ENCODE measurements at regions not wholly inside any gene's neighbourhood (a gene's known extent, or its start where the extent isn't known, plus 50 kb on each side); places are given as distances from the start of the nearest gene placed in this dataset.
"Not testable (repeated sequence)": the region's sequence is repeated elsewhere in the genome, so short reads cannot be mapped to it uniquely, and the experiment has no call there.

GRCh38 chr5:53792338-53792737, 231.9 kb downstream of the NDUFS4 start:
- Mint-ChIP-seq H3K4me1 (ENCODE audit: low read depth) (no peaks in the 10 kb centered on the region), H3K27ac (no peak overlapping the region), H3K4me3 (no peak overlapping the region), H3K36me3 (ENCODE audit: insufficient read depth in 2 of 2) (no peaks in the 10 kb centered on the region), H3K9me3 (peaks cover 2 to 6% of the 10 kb centered on the region in 2 donors), H3K27me3 (ENCODE audit: low read depth) (no peaks in the 10 kb centered on the region)
- ATAC-seq (replicated peaks in 1 of 2) (no peak), DNase-seq (no peak)

- H3K27ac Mint-ChIP-seq; ATAC-seq (replicated peaks in 1 of 2); H3K4me1 Mint-ChIP-seq (ENCODE audit: low read depth); H3K36me3 Mint-ChIP-seq (ENCODE audit: insufficient read depth in 2 of 2); H3K4me3 Mint-ChIP-seq; H3K27me3 Mint-ChIP-seq (ENCODE audit: low read depth); DNase-seq: not testable (repeated sequence)
- peaks cover 6 to 11% of the 10 kb centered on the region in 2 donors for H3K9me3 Mint-ChIP-seq
These were observed 239.2 kb downstream of the NDUFS4 start for GRCh38 chr5:53799644-53800043.

- H3K27ac Mint-ChIP-seq; H3K27me3 Mint-ChIP-seq (ENCODE audit: low read depth); DNase-seq; H3K4me3 Mint-ChIP-seq; H3K4me1 Mint-ChIP-seq (ENCODE audit: low read depth); H3K36me3 Mint-ChIP-seq (ENCODE audit: insufficient read depth in 2 of 2); ATAC-seq (replicated peaks in 1 of 2); H3K9me3 Mint-ChIP-seq: not testable (repeated sequence)
These were observed 248.0 kb downstream of the NDUFS4 start for GRCh38 chr5:53808392-53808791.

- Mint-ChIP-seq H3K4me3 (no peak overlapping the region), H3K4me1 (ENCODE audit: low read depth) (no peaks in the 10 kb centered on the region), H3K27ac (no peak overlapping the region), H3K36me3 (ENCODE audit: insufficient read depth in 2 of 2) (no peaks in the 10 kb centered on the region), H3K27me3 (ENCODE audit: low read depth) (peaks cover 28% of the 10 kb centered on the region), H3K9me3 (peaks cover 0 to 2% of the 10 kb centered on the region in 2 donors)
- DNase-seq (no peak), ATAC-seq (replicated peaks in 1 of 2) (no peak)
These were observed 254.4 kb downstream of the NDUFS4 start for GRCh38 chr5:53814819-53815218.

- no peak for ATAC-seq (replicated peaks in 1 of 2)
- H3K36me3 Mint-ChIP-seq (ENCODE audit: insufficient read depth in 2 of 2), result no peaks in the 10 kb centered on the region
- no peaks in the 10 kb centered on the region for H3K9me3 Mint-ChIP-seq
- H3K4me3 Mint-ChIP-seq, result no peak overlapping the region
- no peak for DNase-seq
- no peaks in the 10 kb centered on the region for H3K4me1 Mint-ChIP-seq (ENCODE audit: low read depth)
- no peak overlapping the region for H3K27ac Mint-ChIP-seq
- peaks cover 28% of the 10 kb centered on the region for H3K27me3 Mint-ChIP-seq (ENCODE audit: low read depth)
These were observed 255.0 kb downstream of the NDUFS4 start for GRCh38 chr5:53815471-53815870.

- Mint-ChIP-seq H3K27me3 (ENCODE audit: low read depth) (peaks cover 28% of the 10 kb centered on the region), H3K4me3 (no peak overlapping the region), H3K36me3 (ENCODE audit: insufficient read depth in 2 of 2) (no peaks in the 10 kb centered on the region), H3K27ac (no peak overlapping the region), H3K9me3 (no peaks in the 10 kb centered on the region), H3K4me1 (ENCODE audit: low read depth) (no peaks in the 10 kb centered on the region)
- DNase-seq (no peak), ATAC-seq (replicated peaks in 1 of 2) (no peak)
These were observed 256.7 kb downstream of the NDUFS4 start for GRCh38 chr5:53817183-53817582.

- DNase-seq, result no peak
- H3K4me1 Mint-ChIP-seq (ENCODE audit: low read depth), result no peaks in the 10 kb centered on the region
These were observed 259.0 kb downstream of the NDUFS4 start for GRCh38 chr5:53819482-53819881.

GRCh38 chr5:53820119-53820801, 259.8 kb downstream of the NDUFS4 start:
- DNase-seq (no peak), ATAC-seq (replicated peaks in 1 of 2) (peak in 1 of 2 donors; percentile 17)
- Mint-ChIP-seq H3K9me3 (no peaks in the 10 kb centered on the region), H3K4me3 (no peak overlapping the region), H3K27me3 (ENCODE audit: low read depth) (peaks cover 19% of the 10 kb centered on the region), H3K36me3 (ENCODE audit: insufficient read depth in 2 of 2) (no peaks in the 10 kb centered on the region), H3K4me1 (ENCODE audit: low read depth) (no peaks in the 10 kb centered on the region), H3K27ac (no peak overlapping the region)

More at GRCh38 chr5:53819482-53819881, 259.0 kb downstream of the NDUFS4 start:
- Mint-ChIP-seq H3K9me3 (no peaks in the 10 kb centered on the region), H3K36me3 (ENCODE audit: insufficient read depth in 2 of 2) (no peaks in the 10 kb centered on the region), H3K4me3 (no peak overlapping the region), H3K27me3 (ENCODE audit: low read depth) (peaks cover 27% of the 10 kb centered on the region), H3K27ac (no peak overlapping the region)
- ATAC-seq (replicated peaks in 1 of 2), result no peak

GRCh38 chr5:53820802-53821171, 260.3 kb downstream of the NDUFS4 start:
- DNase-seq, result no peak
- Mint-ChIP-seq H3K9me3 (no peaks in the 10 kb centered on the region), H3K27ac (no peak overlapping the region), H3K4me3 (no peak overlapping the region), H3K27me3 (ENCODE audit: low read depth) (peaks cover 16% of the 10 kb centered on the region), H3K36me3 (ENCODE audit: insufficient read depth in 2 of 2) (no peaks in the 10 kb centered on the region), H3K4me1 (ENCODE audit: low read depth) (no peaks in the 10 kb centered on the region)
- ATAC-seq (replicated peaks in 1 of 2), result no peak

GRCh38 chr5:53825016-53825415, 264.6 kb downstream of the NDUFS4 start:
- H3K9me3 Mint-ChIP-seq, result no peaks in the 10 kb centered on the region
- ATAC-seq (replicated peaks in 1 of 2), result no peak
- H3K27ac Mint-ChIP-seq, result no peak overlapping the region
- no peaks in the 10 kb centered on the region for H3K36me3 Mint-ChIP-seq (ENCODE audit: insufficient read depth in 2 of 2)
- H3K4me1 Mint-ChIP-seq (ENCODE audit: low read depth), result no peaks in the 10 kb centered on the region
- H3K4me3 Mint-ChIP-seq, result no peak overlapping the region
- H3K27me3 Mint-ChIP-seq (ENCODE audit: low read depth), result no peaks in the 10 kb centered on the region
- DNase-seq, result no peak

GRCh38 chr5:53825926-53826325, 265.5 kb downstream of the NDUFS4 start:
- Mint-ChIP-seq H3K9me3 (no peaks in the 10 kb centered on the region), H3K27ac (no peak overlapping the region), H3K36me3 (ENCODE audit: insufficient read depth in 2 of 2) (no peaks in the 10 kb centered on the region), H3K4me3 (no peak overlapping the region), H3K4me1 (ENCODE audit: low read depth) (no peaks in the 10 kb centered on the region), H3K27me3 (ENCODE audit: low read depth) (no peaks in the 10 kb centered on the region)
- ATAC-seq (replicated peaks in 1 of 2), result no peak
- DNase-seq, result no peak

GRCh38 chr5:53826504-53826903, 266.1 kb downstream of the NDUFS4 start:
- ATAC-seq (replicated peaks in 1 of 2) (no peak), DNase-seq (no peak)
- no peaks in the 10 kb centered on the region for H3K9me3 Mint-ChIP-seq
- H3K4me3 Mint-ChIP-seq, result no peak overlapping the region
- H3K27ac Mint-ChIP-seq, result no peak overlapping the region
- no peaks in the 10 kb centered on the region for H3K36me3 Mint-ChIP-seq (ENCODE audit: insufficient read depth in 2 of 2)
- no peaks in the 10 kb centered on the region for H3K4me1 Mint-ChIP-seq (ENCODE audit: low read depth)
- H3K27me3 Mint-ChIP-seq (ENCODE audit: low read depth), result no peaks in the 10 kb centered on the region

- H3K9me3 Mint-ChIP-seq, result no peaks in the 10 kb centered on the region
- H3K36me3 Mint-ChIP-seq (ENCODE audit: insufficient read depth in 2 of 2), result no peaks in the 10 kb centered on the region
- no peaks in the 10 kb centered on the region for H3K4me1 Mint-ChIP-seq (ENCODE audit: low read depth)
- DNase-seq (no peak), ATAC-seq (replicated peaks in 1 of 2) (no peak)
- H3K27ac Mint-ChIP-seq, result no peak overlapping the region
- no peaks in the 10 kb centered on the region for H3K27me3 Mint-ChIP-seq (ENCODE audit: low read depth)
- no peak overlapping the region for H3K4me3 Mint-ChIP-seq
These were observed 266.8 kb downstream of the NDUFS4 start for GRCh38 chr5:53827211-53827651.

GRCh38 chr5:53831496-53831895, 271.1 kb downstream of the NDUFS4 start:
- DNase-seq (no peak), ATAC-seq (replicated peaks in 1 of 2) (no peak)
- Mint-ChIP-seq H3K27me3 (ENCODE audit: low read depth) (no peaks in the 10 kb centered on the region), H3K27ac (no peak overlapping the region), H3K4me1 (ENCODE audit: low read depth) (no peaks in the 10 kb centered on the region), H3K9me3 (no peaks in the 10 kb centered on the region), H3K36me3 (ENCODE audit: insufficient read depth in 2 of 2) (no peaks in the 10 kb centered on the region), H3K4me3 (no peak overlapping the region)

Data from activated T-cell treated with anti-CD3 and anti-CD28 coated beads, Interleukin-2, amount 50 U/mL, for 72 hours (primary cell).